Small intestine (tissue), 7 donors: ENCODE measurements at regions not wholly inside any gene's neighbourhood (a gene's known extent, or its start where the extent isn't known, plus 50 kb on each side); places are given as distances from the start of the nearest gene placed in this dataset.

Experiments used
- DNase-seq, 2 donors: peaks; one replicate each; pipeline versions ENCODE4 v3.0.0 to v3.0.0-alpha.2; 2013
- FAIRE-seq: peaks from 2 replicates; lab custom pipeline; 2012; peaks lifted over from hg19 to GRCh38; lab: Jason Lieb, UNC
- H3K27ac ChIP-seq, 3 donors: one replicate each; pipeline ENCODE4 v1.5.1; 2013; ENCODE audit warnings: low read length in 2 of 3, mild to moderate bottlenecking in 2 of 3, control low read depth in 1 of 3, inconsistent platforms in 1 of 3, low read depth in 1 of 3, moderate library complexity in 1 of 3
- H3K27me3 ChIP-seq, 3 donors: one replicate each; pipeline ENCODE4 v1.6.1; 2013; ENCODE audit warnings: low read length in 3 of 3, inconsistent platforms in 1 of 3; ENCODE audit not compliant: control insufficient read depth in 3 of 3, insufficient read depth in 3 of 3
- H3K36me3 ChIP-seq, 3 donors: one replicate each; pipeline ENCODE4 v1.6.1; 2013; ENCODE audit warnings: low read length in 3 of 3, inconsistent platforms in 1 of 3, low read depth in 1 of 3, mild to moderate bottlenecking in 1 of 3, moderate library complexity in 1 of 3; ENCODE audit not compliant: control insufficient read depth in 3 of 3, insufficient read depth in 2 of 3
- H3K4me1 ChIP-seq, 3 donors: one replicate each; pipeline ENCODE4 v1.6.1; 2013; ENCODE audit warnings: low read length in 2 of 3, inconsistent platforms in 1 of 3, low read depth in 1 of 3, mild to moderate bottlenecking in 1 of 3, moderate library complexity in 1 of 3; ENCODE audit not compliant: control insufficient read depth in 3 of 3, insufficient read depth in 2 of 3
- H3K4me3 ChIP-seq, 3 donors: one replicate each; pipeline ENCODE4 v1.5.1; 2013; ENCODE audit warnings: low read length in 3 of 3, control low read depth in 1 of 3, inconsistent platforms in 1 of 3, low read depth in 1 of 3, mild to moderate bottlenecking in 1 of 3, moderate library complexity in 1 of 3
- H3K9me3 ChIP-seq, 2 donors: one replicate each; pipeline ENCODE4 v1.6.1; 2013; ENCODE audit warnings: low read depth in 1 of 2, low read length in 1 of 2; ENCODE audit not compliant: control insufficient read depth in 2 of 2, insufficient read depth in 1 of 2
- WGBS, 3 donors: extraction: QIAGEN DNeasy Blood & Tissue Kit; methylation state at CpG; one replicate each; pipeline ENCODE4 v1.1.7; 2013; 5-methylcytosine and 5-hydroxymethylcytosine counted together
- donor health status: healthy with polysubstance abuse.
- donor health status: control.
- donor health status: control.
- donor health status: Bipolar disorder and iron deficiency.
- donor health status: healthy.

GRCh38 chr3:132199451-132199850 lies 117.8 kb upstream of the ACP3 start:
- Histone ChIP-seq H3K36me3 (no peaks in the 10 kb centered on the region), H3K27me3 (peaks cover 0 to 3% (median 0%) of the 10 kb centered on the region in 3 donors), H3K4me1 (peaks cover 0 to 2% (median 0%) of the 10 kb centered on the region in 3 donors), H3K4me3 (no peak overlapping the region), H3K9me3 (no peaks in the 10 kb centered on the region), H3K27ac (no peak overlapping the region)
- no peak for DNase-seq
- FAIRE-seq, result no peak
- 63 to 79% (median 68%) methylated on average over 1 of the region's 1 CpG for WGBS, 3 donors

GRCh38 chr3:132202586-132202985 lies 114.6 kb upstream of the ACP3 start:
- WGBS, 3 donors, result 80 to 97% (median 91%) methylated on average over 3 of the region's 3 CpGs
- FAIRE-seq (no peak), DNase-seq (no peak)
- Histone ChIP-seq H3K27me3 (peaks cover 0 to 3% (median 0%) of the 10 kb centered on the region in 3 donors), H3K4me1 (peaks cover 0 to 2% (median 0%) of the 10 kb centered on the region in 3 donors), H3K9me3 (no peaks in the 10 kb centered on the region), H3K36me3 (no peaks in the 10 kb centered on the region), H3K27ac (no peak overlapping the region), H3K4me3 (no peak overlapping the region)

- Histone ChIP-seq H3K4me3 (no peak overlapping the region), H3K36me3 (no peaks in the 10 kb centered on the region), H3K27me3 (peaks cover 0 to 3% (median 0%) of the 10 kb centered on the region in 3 donors), H3K4me1 (peaks cover 0 to 2% (median 0%) of the 10 kb centered on the region in 3 donors), H3K9me3 (no peaks in the 10 kb centered on the region), H3K27ac (no peak overlapping the region)
- DNase-seq (peak in 1 of 2 donors; percentile 17), FAIRE-seq (no peak)
- 54 to 57% (median 55%) methylated on average over 3 of the region's 3 CpGs for WGBS, 3 donors
These were observed 113.2 kb upstream of the ACP3 start for GRCh38 chr3:132203889-132204596.

GRCh38 chr3:132205609-132206008 lies 111.6 kb upstream of the ACP3 start:
- Histone ChIP-seq H3K4me1 (peaks cover 0 to 2% (median 0%) of the 10 kb centered on the region in 3 donors), H3K4me3 (no peak overlapping the region), H3K9me3 (no peaks in the 10 kb centered on the region), H3K27ac (no peak overlapping the region), H3K27me3 (peaks cover 0 to 3% (median 0%) of the 10 kb centered on the region in 3 donors), H3K36me3 (no peaks in the 10 kb centered on the region)
- FAIRE-seq (no peak), DNase-seq (no peak)

- DNase-seq (peak in 1 of 2 donors; percentile 16), FAIRE-seq (no peak)
- Histone ChIP-seq H3K4me1 (no peaks in the 10 kb centered on the region), H3K4me3 (no peak overlapping the region), H3K9me3 (no peaks in the 10 kb centered on the region), H3K36me3 (no peaks in the 10 kb centered on the region), H3K27ac (no peak overlapping the region), H3K27me3 (peaks cover 0 to 3% (median 0%) of the 10 kb centered on the region in 3 donors)
These were observed 107.4 kb upstream of the ACP3 start for GRCh38 chr3:132209855-132210254.

- Histone ChIP-seq H3K36me3 (no peaks in the 10 kb centered on the region), H3K27ac (no peak overlapping the region), H3K4me1 (no peaks in the 10 kb centered on the region), H3K27me3 (peaks cover 0 to 3% (median 0%) of the 10 kb centered on the region in 3 donors), H3K9me3 (no peaks in the 10 kb centered on the region), H3K4me3 (no peak overlapping the region)
- FAIRE-seq, result no peak
- WGBS, 3 donors, result 36 to 45% (median 43%) methylated on average over 9 of the region's 9 CpGs
- DNase-seq, result peak; percentile 29 to 55
These were observed 106.5 kb upstream of the ACP3 start for GRCh38 chr3:132210476-132211346.

GRCh38 chr3:132211896-132212295 lies 105.3 kb upstream of the ACP3 start:
- Histone ChIP-seq H3K27ac (no peak overlapping the region), H3K27me3 (peaks cover 0 to 3% (median 0%) of the 10 kb centered on the region in 3 donors), H3K4me3 (no peak overlapping the region), H3K36me3 (no peaks in the 10 kb centered on the region), H3K4me1 (no peaks in the 10 kb centered on the region), H3K9me3 (no peaks in the 10 kb centered on the region)
- FAIRE-seq, result no peak
- no peak for DNase-seq

- Histone ChIP-seq H3K27ac (no peak overlapping the region), H3K4me1 (no peaks in the 10 kb centered on the region), H3K9me3 (no peaks in the 10 kb centered on the region), H3K27me3 (peaks cover 0 to 2% (median 0%) of the 10 kb centered on the region in 3 donors), H3K4me3 (no peak overlapping the region), H3K36me3 (no peaks in the 10 kb centered on the region)
- WGBS, 3 donors, result 30 to 43% (median 38%) methylated on average over 3 of the region's 3 CpGs
- DNase-seq (no peak), FAIRE-seq (no peak)
These were observed 98.1 kb upstream of the ACP3 start for GRCh38 chr3:132218817-132219755.
